Cerebellar cortex (tissue), 1 donor: ENCODE measurements at regions not wholly inside any gene's neighbourhood (a gene's known extent, or its start where the extent isn't known, plus 50 kb on each side); places are given as distances from the start of the nearest gene placed in this dataset.

Experiments
- DNase-seq: peaks from one replicate; pipeline ENCODE4 v3.0.0-alpha.2; 2015; ENCODE audit warnings: low spot score

DNA sequence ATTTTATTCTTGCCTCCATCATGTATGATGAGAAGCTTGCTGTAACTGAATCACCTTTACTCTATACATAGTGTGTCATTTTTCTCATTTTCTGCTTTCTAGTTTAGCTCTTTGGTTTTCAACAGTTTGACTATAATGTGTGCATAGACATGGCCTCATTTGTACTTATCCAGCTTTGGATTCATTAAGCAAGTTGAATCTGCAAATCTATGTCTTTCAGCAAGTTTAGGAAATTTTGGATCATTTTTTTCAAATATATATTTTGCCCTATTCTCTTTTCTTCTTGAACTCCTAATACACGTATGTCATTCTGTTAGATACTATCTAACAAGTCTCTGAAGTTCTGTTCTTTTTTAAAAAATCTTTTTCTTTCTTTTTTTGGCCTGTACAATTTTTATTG, 57.8 kb downstream of the PRLHR start:
- DNase-seq: no peak

DNA sequence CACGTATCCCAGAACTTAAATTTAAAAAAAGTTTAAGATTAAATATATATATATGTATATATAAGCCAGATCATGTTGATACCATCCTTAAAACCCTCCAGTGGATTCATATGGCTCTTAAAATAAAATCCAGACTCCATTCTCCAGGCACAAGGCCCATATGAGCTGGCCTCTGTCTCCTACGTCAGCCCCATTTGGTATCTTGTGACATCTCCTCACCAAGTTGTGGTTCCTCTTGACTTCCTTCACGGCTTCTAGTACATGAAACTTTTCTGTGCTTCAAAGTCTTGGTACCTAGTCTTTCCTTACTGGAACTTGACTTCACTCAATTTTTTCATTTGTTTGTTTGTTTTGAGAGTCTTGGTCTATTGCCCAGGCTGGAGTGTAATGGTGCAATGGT, 61.3 kb downstream of the PRLHR start:
- no peak for DNase-seq

DNA sequence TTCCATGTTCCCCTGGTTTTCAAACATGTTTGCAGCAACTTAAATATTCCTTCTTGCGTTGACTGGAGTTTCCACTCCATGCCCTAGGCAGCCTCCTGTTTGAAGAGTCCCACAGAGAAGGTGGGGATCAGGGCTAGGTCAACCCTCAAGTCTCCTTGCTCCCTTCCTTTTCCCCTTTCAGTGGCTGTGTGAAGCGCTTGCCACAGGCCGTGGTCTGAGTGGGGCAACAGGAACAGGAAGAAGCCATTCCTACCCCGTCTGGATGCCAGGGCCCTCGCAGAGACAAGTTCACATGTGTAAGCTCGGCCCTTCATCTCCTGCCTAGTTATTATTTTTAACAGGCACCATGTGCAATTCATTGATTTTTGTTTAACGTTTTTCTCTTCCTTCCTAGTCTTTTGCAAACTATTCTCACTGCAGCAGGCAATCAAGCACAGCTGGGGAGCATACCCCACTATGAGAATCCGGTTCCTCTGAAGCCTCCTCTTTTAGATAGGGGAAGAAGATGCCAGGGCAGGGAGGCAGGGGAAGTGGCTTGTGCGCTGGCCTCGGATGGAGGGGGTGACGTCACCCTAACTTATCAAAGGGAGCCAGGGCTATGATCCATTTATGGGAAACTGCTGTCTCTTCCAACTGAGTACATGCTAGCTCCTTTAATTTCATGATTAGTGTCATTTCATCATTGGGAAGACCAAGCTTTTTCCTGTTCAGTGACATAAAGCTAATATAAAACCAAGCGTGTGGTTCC, 64.2 kb downstream of the PRLHR start:
- no peak for DNase-seq

DNA sequence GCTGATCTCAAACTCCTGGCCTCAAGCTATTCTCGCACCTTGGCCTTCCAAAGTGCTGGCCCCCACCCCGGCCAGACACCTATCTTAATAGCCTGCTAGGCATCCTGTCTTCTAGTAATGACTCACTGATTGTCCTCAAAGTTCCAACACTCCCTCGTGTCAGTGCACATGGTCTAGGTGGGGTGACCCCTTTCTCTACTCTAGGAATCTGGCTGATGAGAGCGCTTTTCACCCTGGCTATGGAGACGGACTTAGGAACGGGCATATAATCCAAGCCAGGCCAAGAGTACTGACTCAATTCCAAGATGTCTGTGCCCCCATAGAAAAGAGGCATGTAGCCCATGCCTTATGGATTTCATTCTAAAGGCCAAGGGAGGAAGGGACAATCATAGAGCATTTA, 67.0 kb downstream of the PRLHR start:
- DNase-seq: no peak

DNA sequence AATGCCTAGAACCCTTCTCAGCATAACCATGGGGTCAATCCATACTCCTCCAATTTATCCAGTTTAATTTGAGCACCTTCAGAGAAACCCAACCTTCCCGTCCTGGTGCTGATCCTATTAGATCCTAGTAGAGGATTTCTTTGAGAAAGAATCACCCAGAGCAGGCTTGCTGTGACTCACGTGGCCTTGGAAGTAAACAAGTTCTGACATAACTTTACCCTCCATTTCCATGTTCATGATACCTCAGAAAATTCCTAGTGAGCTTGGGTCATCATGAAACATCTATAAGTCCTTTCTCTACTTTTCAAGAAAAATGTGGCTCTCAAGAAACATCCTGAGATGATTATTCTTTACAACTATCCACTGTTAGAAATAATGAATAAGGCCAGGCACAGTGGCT, 71.7 kb downstream of the PRLHR start:
- no peak for DNase-seq

DNA sequence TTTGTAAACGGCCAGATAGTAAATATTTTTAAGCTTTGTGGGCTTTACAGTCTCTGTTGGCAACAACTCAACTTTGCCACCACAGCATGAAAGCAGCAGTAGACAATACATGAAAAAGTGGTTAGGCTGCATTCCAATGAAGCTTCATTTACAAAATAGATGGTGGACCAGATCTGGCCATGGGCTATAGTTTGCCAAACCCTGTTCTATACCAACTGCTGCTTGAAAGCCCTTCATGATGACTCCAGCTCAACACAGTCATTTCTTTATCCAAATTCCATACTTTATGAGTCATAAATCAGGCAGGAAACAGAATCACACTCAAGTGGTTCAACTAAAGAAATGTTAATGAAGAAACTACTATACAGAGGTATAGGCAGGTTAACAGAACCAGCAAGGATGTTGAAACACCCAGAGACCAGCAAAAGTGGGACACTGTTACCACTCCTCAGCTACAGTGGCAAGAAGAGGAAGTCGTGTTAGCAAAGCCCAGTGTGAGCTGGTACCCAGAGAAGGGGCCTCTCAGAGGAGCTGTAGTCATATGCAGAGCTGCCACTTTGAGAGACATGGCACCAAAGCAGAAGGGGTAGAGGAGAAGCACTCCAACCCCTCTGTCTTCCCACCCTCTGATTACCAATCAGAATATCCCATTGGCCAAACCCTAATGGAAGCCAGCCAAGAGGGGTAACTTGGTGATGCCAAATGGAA, 72.5 kb downstream of the PRLHR start:
- DNase-seq: no peak

DNA sequence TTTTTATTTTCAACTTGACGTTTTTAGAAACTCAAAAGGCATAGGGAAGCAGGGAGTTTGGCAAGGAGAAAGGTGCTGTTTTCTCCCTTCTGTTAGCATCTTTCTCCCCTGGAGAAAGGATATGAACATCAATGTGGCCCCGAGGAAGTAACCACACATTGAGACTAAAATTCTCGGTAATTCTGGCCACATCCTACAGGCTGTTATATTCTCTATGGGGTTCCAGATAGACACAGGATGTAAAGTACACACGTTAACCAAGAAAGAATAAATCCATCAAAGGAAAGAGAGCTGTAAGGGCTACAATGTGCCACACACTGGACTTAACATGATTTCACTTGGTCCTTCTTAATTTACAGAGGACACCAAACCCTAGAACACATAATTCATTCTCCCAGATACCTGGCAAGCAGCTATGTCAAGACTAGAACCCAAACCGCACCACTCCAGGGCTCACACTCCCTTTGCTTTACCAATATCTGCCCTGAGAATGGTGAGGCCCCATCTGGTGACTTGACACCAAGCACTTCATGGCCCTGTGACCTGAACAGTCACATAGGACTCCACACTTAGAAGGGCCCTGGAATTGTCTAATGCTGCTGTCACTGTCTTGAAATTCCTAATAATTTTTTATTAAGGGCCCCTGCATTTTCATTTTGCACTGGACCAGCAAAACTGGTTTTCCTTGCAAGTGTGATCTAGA, 73.9 kb downstream of the PRLHR start:
- DNase-seq: no peak

DNA sequence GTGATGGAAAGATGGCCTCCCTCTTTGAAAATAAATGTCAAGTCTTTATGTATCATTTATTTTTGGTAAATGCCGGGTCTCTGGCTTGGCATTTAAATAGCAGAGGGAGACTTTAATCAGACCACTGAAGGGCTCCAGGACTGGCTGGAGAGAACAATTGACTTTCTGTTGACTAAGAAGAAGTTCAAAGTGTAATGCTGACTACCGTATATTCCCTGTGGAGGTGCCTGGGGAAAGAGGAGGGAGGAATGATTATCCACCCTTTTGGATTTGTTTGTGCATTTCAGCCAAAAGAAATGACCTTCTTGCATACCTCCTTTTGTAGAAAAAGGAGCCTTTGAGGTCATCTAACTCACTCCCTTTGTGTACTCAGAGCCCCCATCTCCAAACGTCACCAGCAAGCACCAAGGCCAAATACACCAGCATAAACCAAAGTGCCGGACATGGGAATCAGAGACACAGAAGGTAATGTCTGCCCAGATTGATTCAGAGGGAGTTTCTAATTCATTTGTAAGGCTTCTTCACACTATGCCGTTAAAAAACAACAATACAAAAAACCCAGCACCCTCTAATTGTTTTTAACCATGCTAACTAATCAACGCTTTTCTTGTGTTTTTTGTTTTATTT, 75.2 kb downstream of the PRLHR start:
- DNase-seq: no peak

DNA sequence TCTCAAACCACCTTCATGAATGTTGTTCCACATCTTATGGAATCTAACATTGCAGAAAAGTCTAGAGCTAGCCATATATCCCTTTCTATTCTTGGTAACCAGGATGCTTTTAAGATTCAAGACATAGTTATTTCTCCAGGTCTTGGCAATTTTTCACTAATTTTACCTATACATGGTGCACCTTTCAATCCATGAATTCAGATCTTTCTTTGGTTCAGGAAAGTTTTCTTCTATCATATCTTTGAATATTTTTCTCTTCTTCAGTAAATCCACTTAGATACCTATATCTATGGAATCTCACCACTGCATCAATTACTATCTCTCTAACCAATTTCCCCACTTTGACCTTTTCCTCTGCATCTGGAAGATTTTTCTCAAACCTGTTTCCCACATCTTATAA, 77.4 kb downstream of the PRLHR start:
- DNase-seq: no peak

DNA sequence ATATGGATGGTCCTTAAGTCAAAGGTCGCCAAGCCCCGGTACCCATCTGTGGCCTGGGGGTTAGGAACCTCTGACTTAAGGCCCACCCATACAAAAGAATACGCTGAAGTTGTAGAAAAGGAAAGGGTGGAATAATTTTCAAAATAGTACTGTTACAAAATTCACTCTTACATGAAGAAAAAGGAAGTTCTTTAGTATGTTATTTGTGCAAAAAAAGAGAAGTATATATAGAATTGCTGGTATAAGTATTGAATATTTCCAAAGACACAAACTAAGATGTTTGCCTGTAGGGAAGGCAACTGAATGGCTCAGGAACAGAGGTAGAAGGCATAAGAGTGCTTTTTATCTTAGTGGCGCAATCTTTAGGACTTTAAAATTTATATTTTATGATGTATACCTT, 78.7 kb downstream of the PRLHR start:
- DNase-seq: no peak

DNA sequence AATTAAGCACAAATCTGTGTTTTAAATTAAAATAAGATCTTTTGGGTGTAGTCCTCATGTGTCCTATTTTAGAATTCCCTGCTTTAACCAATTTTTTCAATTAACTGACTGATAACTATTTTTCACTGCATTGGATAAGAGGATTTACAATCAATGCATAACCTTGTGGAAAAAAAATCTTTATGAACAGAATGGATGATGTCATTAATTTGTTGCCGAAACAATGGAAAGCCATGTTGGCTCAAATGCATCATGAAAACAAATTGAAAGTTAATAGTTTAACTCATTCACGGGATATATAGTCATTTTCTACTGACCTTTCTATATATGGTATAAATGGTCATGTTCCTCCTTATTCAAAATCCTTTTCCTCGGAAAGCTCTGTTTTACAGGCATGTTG, 82.3 kb downstream of the PRLHR start:
- no peak for DNase-seq

DNA sequence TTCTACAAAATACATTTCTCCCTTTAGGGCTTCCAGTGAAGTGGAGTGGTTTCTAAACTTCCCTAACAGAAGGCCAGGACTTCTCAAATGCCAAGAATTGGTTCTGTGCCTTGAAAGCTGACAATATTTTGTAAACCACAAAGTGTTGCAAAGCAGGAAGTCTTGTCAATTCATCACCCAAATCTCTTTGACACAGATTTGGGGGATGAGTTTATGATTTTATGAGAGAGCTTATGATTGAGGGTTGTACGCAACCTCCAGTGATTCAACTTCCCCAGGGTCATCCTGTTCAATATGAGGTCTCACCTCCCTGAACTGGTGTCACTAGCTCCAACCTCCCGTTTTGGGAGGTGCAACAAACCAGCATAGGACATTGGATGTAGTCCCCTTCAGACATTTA, 83.7 kb downstream of the PRLHR start:
- DNase-seq: no peak

DNA sequence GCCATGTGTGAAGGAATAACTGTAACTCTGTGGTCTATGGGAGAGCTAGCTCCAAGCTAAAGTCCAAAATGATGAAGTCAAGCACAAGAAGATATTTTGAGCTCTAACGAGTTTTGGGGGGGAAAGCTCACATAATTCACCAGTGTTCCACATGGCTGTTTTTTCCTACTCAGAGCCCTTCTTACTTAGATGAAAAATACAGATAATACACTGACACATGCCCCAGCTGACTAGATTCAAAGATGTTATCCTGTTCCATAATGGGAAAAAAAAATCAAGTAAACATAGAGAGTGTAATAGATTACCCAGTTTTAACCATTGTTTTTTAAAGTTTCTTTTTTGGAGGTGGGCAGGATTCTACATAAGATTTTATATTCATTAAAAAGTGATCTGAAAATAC, 86.6 kb downstream of the PRLHR start:
- no peak for DNase-seq

DNA sequence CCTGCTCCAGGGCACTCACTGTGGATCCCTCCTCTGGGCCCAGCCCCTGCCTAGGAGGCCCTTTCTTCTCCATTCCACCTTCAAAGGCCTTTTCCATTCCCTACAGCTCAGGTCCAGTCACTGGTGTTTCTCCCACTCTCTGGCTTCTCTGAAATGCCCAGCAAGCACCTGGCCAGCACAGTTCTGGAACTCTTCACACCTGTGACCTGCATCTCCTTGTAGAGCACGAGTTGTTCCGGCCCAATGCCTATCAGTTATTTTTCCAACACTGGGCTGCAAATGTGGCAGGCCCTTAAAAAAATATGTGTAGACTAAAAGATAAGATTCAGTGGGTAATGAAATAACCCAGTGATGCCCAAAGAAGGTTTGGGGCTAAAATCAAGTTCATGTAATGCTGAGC, 87.1 kb downstream of the PRLHR start:
- no peak for DNase-seq

DNA sequence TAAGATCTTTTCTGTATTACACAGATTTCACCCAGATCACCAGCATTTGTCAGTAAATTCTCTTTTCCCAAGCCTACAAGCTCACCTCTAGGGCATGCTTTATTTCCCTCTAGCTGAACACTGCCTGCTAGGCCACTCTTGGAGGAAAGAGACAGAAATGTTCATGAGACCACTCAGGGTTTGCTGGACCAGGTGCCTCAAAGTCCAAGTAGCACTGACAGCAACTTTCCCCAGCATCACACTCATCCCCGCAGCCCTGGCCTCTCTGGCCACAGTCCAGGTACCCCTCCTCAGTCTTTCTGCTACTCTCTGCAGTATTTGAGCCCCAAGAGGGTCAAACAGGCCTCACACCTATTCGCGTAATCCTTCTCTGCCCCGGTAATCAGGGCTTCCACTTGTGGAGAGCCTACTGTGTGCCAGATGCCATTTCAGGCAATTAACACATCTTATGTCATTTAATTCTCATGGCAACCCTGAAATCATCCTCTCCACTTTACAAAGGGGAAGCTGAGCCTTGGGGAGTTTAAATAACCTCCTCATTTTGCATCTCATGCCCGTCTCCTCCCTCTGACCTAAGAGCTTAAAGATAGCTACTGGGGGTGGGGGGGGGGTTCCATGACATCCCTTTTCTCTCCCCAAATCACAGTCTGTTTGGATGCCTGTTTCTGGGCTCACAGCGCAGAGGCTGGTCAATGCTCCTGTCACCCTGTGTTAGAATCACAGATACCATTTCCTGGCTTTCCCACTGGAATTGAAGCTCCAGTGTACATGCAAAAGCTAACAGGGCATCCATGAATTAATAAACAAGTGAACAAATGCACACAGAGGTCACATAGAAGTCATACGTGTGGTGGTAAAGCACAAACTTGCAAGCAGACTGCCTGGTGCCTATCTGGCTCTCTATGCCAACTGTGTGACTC, 88.5 kb downstream of the PRLHR start:
- DNase-seq: no peak

DNA sequence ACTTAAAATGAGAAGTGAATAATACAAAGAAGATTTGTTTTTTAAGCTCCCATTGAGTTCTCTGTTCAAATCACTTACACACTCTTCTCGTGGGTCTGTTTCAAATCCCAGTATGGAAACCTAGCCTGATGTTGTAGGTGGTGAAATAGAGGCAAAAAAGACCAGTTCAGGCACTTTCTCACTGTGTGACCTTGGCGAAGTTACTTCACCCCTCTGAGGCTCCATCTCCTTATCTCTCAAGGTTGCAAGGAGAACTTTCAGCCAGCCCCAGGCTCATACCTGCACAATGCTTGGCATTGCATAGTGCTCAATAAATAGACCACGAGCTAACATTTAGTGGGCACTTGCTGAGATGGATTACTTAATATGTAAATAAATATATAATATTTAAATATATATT, 90.1 kb downstream of the PRLHR start:
- DNase-seq: no peak

DNA sequence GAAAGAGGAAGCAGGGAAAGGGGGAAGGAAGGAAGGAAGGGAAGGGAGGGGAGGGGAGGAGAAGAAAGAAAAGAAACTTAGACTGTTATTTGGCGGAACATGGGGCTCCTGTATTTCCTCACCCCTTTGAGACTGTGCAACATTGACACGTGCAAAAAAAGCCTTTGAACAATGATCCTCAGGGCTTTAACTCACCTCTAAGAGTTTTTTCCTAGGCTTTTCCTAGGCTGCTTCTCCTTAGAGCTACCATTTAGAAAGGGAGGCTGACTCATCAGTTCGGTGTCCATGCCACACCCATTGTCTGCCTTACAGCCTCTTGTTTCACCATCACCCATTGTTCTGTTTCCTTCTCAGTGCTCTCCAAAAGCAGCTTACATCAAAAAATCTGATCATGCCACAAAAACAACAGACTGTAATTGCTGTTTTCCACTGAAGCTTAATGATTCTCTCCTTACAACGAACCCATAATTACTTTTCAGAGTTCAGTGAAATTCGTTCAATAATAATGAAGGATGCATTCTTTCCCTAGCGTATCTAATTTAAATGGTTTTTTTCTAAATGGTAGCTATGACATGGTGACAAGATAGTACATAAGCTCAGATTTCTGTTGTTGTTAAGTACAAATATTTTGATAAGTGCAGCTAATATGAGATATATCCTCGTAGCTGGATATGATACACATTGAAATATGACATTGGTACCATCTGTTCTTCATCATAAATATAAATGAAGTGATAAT, 90.8 kb downstream of the PRLHR start:
- DNase-seq: no peak

DNA sequence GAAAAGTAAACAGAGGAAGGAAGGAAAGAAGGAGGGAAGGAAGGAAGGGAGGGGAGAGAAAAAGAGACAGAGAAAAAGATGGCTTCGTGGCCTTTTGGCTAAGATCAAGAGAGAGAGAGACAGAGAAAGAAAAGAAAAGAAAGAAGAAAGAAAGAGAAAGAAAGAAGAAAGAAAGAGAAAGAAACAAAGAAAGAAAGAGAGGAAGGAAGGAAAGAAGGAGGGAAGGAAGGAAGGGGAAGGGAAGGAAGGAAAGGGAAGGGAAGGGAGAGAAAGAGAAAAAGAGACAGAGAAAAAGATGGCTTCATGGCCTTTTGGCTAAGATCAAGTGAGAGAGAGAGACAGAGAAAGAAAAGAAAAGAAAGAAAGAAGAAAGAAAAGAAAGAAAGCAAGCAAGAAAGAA, 91.4 kb downstream of the PRLHR start:
- no peak for DNase-seq

DNA sequence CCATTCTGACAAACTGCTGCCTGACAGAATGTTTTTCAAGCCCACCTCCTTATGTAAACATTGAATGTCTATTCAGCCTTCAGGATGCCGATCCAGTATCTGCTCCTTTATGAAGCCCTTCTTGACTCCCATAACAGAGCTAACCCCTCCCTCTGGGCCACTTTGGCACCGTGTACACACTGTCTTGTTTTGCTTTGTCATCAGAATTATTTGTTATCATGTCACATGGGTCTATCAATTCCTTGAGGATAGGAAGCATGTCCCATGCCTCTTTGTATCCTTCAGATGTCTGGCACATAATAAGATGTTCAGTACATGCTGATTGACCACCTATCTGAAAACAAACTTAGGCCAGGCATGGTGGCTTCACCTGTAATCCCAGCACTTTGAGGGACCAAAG, 92.3 kb downstream of the PRLHR start:
- no peak for DNase-seq

DNA sequence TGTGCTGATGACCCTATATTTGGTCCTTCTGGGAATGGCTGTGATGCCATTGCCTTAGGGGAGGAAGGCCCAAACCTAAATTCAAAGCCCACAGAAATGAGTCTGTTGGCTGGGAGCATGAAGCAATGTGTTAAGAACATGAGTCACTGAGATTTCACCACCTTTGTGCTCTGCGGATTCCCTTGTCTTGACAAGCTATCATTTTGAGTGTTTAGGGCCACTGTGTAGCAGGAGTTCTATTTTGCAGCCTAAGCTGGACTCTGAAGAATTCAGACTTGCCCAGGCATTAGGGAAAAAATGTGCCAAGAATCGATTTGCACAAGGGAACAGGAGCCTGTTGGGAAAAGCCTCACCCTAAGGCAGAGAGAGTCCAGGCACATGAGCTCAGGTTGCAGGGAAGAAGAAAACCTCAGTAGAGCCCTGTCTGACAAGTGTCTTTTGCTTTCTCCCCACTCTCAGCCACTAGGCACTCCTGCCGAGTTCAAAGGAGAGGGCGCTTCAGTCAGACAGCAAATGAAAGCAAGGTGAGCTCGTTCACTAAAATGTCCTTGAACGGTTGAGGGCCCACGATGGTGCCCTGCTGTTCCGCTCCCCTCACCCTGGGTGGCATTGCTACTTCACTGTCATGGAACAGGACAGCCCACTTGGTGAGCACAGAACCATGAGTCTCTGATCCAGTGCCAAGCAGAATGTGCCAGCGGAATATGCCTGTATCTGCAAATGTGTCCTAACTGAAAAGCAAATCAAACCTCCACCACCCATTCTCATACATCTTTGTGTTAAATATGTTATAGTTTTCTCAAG, 93.6 kb downstream of the PRLHR start:
- no peak for DNase-seq
